DOHH2 (cell line): ENCODE measurements at regions not wholly inside any gene's neighbourhood (a gene's known extent, or its start where the extent isn't known, plus 50 kb on each side); places are given as distances from the start of the nearest gene placed in this dataset.

Source experiments
- H3F3A ChIP-seq: fragments of 200-600 bp; sonication (generic), shearing (Covaris generic); 2 replicates; pipeline ENCODE4 v1.6.0; 2016; ENCODE audit warnings: antibody characterized with exemption, mild to moderate bottlenecking; ENCODE audit not compliant: control insufficient read depth, insufficient read depth
- H3K27ac ChIP-seq: fragments of 200-600 bp; sonication (generic); 2 replicates; pipeline ENCODE4 v1.5.1; 2014; ENCODE audit warnings: low read depth, mild to moderate bottlenecking, low read length, moderate library complexity
- H3K27me3 ChIP-seq: fragments of 200-600 bp; sonication (generic); 2 replicates; pipeline ENCODE4 v1.6.1; 2014; ENCODE audit warnings: mild to moderate bottlenecking, low read length, mixed read lengths; ENCODE audit not compliant: control insufficient read depth
- H3K36me3 ChIP-seq: fragments of 200-600 bp; sonication (generic); 2 replicates; pipeline ENCODE4 v1.6.1; 2014; ENCODE audit warnings: mild to moderate bottlenecking, low read length, moderate library complexity, mixed read lengths; ENCODE audit not compliant: control insufficient read depth
- H3K4me1 ChIP-seq: fragments of 200-600 bp; sonication (generic); 2 replicates; pipeline ENCODE4 v1.6.1; 2014; ENCODE audit warnings: mild to moderate bottlenecking, low read length, mixed read lengths; ENCODE audit not compliant: control insufficient read depth
- H3K4me2 ChIP-seq: fragments of 200-600 bp; sonication (generic); 2 replicates; pipeline ENCODE4 v1.6.0; 2014; ENCODE audit warnings: mild to moderate bottlenecking, low read length, moderate library complexity
- H3K4me3 ChIP-seq: fragments of 200-600 bp; sonication (generic); 2 replicates; pipeline ENCODE4 v1.5.1; 2014; ENCODE audit warnings: mild to moderate bottlenecking, low read length, mixed read lengths
- H3K79me2 ChIP-seq: fragments of 200-600 bp; sonication (generic); 2 replicates; pipeline ENCODE4 v1.6.1; 2014; ENCODE audit warnings: mild to moderate bottlenecking, low read length, mixed read lengths; ENCODE audit not compliant: control insufficient read depth
- H3K9me2 ChIP-seq: fragments of 200-600 bp; sonication (generic); replicated peaks from 2 replicates; pipeline ENCODE4 v1.6.1; 2014; ENCODE audit warnings: mild to moderate bottlenecking, low read length, mixed read lengths; ENCODE audit not compliant: control insufficient read depth
- H3K9me3 ChIP-seq: fragments of 200-600 bp; sonication (generic); 2 replicates; pipeline ENCODE4 v1.6.1; 2014; ENCODE audit warnings: antibody characterized with exemption, low read length, mixed read lengths; ENCODE audit not compliant: control insufficient read depth, insufficient read depth
- H4K20me1 ChIP-seq: fragments of 200-600 bp; sonication (generic); 2 replicates; pipeline ENCODE4 v1.6.0; 2014; ENCODE audit warnings: low read depth, mild to moderate bottlenecking, antibody characterized with exemption, low read length, moderate library complexity; ENCODE audit not compliant: control insufficient read depth, insufficient read depth
- EZH2phosphoT487 ChIP-seq: fragments of 200-600 bp; sonication (generic); IDR thresholded peaks from 2 replicates; pipeline ENCODE4 v1.6.1; 2017; ENCODE audit warnings: borderline replicate concordance, mild to moderate bottlenecking, antibody characterized with exemption, low read length, moderate library complexity, mixed read lengths
- TF ChIP-seq, protein P1 (sequence below): fragments of 200-600 bp; sonication (generic); IDR thresholded peaks from one replicate; pipeline ENCODE4 v1.5.1; 2014; ENCODE audit warnings: antibody characterized with exemption, mild to moderate bottlenecking, low read depth, low read length; ENCODE audit not compliant: poor library complexity, severe bottlenecking

DNA sequence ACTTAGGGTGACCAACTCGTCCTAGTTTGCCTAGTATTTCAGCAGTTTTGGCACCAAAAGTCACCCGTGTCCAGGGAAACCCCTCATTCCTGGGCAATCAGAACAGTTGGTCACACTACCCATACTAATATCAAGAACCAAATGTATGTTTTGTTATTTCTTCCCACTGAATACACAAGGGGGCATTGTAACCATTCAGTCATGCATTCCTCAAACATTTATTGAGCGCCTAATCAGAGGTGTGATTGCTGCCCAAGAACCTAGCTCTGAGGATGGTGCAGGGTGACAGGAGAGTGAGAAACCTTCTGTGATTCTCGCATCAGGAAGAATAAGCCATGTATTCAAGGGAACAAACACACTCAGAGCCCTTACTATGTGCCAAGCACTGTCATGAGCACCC lies 69.8 kb upstream of the RAI2 start:
- Histone ChIP-seq H3K36me3 (no peaks in the 10 kb centered on the region), H3K4me2 (no peak overlapping the region), H3K9me2 (no peaks in the 10 kb centered on the region), H4K20me1 (no peaks in the 10 kb centered on the region), H3K79me2 (no peaks in the 10 kb centered on the region), H3K9me3 (no peaks in the 10 kb centered on the region), H3K4me1 (no peaks in the 10 kb centered on the region), H3F3A (no peaks in the 10 kb centered on the region), H3K4me3 (no peak overlapping the region), H3K27me3 (no peaks in the 10 kb centered on the region), H3K27ac (no peak overlapping the region)
- no peak for TF ChIP-seq EZH2phosphoT487
- TF ChIP-seq, protein P1, sequence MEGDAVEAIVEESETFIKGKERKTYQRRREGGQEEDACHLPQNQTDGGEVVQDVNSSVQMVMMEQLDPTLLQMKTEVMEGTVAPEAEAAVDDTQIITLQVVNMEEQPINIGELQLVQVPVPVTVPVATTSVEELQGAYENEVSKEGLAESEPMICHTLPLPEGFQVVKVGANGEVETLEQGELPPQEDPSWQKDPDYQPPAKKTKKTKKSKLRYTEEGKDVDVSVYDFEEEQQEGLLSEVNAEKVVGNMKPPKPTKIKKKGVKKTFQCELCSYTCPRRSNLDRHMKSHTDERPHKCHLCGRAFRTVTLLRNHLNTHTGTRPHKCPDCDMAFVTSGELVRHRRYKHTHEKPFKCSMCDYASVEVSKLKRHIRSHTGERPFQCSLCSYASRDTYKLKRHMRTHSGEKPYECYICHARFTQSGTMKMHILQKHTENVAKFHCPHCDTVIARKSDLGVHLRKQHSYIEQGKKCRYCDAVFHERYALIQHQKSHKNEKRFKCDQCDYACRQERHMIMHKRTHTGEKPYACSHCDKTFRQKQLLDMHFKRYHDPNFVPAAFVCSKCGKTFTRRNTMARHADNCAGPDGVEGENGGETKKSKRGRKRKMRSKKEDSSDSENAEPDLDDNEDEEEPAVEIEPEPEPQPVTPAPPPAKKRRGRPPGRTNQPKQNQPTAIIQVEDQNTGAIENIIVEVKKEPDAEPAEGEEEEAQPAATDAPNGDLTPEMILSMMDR = no peak

DNA sequence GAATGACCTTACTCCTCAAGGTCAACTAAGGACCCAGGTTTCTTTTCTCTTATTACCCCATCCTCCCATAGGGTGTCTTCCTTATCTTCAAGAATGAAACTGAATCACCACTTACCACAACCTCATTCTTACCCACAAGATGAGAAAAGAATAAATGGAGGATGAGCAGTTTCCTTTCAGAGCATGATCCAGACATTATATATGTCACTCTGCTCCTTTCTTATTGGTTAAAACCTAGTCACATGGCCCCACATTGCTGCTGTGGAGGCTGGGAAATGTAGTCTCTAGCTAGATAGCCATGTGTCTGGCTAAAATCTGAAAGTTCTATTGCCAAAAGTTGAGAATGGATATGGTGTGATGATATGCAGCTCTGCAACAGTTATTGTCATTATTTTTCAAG lies 62.4 kb upstream of the RAI2 start:
- Histone ChIP-seq H3F3A (no peaks in the 10 kb centered on the region), H3K9me2 (no peaks in the 10 kb centered on the region), H3K79me2 (no peaks in the 10 kb centered on the region), H3K36me3 (no peaks in the 10 kb centered on the region), H3K27ac (no peak overlapping the region), H3K4me1 (no peaks in the 10 kb centered on the region), H3K4me3 (no peak overlapping the region), H4K20me1 (no peaks in the 10 kb centered on the region), H3K4me2 (no peak overlapping the region), H3K9me3 (no peaks in the 10 kb centered on the region), H3K27me3 (no peaks in the 10 kb centered on the region)
- no peak for TF ChIP-seq EZH2phosphoT487
- TF ChIP-seq, protein P1 = no peak

DNA sequence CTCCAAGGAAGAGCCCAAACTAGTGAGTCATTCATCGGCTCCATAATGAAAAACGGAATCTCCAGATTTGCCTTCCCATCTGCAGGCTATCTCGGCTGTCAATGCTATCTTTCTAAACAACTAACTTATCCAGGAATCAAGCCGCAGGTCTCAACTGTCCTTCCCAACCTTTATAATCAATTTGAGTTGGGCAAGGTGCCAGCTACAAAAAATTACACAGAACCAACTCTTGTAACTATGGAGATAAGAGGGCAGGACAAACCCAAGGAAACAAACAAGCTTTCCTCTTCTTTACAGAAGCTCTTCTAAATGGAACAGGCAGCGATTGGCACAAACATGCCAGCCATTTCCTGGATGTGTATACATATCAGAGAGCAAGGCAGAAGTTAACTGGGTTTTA lies 61.2 kb upstream of the RAI2 start:
- Histone ChIP-seq H3K4me1 (no peaks in the 10 kb centered on the region), H3K4me3 (no peak overlapping the region), H3K4me2 (no peak overlapping the region), H3K36me3 (no peaks in the 10 kb centered on the region), H3F3A (no peaks in the 10 kb centered on the region), H3K27me3 (no peaks in the 10 kb centered on the region), H4K20me1 (no peaks in the 10 kb centered on the region), H3K79me2 (no peaks in the 10 kb centered on the region), H3K9me3 (no peaks in the 10 kb centered on the region), H3K9me2 (no peaks in the 10 kb centered on the region), H3K27ac (no peak overlapping the region)
- TF ChIP-seq EZH2phosphoT487 = no peak
- TF ChIP-seq, protein P1 = no peak

DNA sequence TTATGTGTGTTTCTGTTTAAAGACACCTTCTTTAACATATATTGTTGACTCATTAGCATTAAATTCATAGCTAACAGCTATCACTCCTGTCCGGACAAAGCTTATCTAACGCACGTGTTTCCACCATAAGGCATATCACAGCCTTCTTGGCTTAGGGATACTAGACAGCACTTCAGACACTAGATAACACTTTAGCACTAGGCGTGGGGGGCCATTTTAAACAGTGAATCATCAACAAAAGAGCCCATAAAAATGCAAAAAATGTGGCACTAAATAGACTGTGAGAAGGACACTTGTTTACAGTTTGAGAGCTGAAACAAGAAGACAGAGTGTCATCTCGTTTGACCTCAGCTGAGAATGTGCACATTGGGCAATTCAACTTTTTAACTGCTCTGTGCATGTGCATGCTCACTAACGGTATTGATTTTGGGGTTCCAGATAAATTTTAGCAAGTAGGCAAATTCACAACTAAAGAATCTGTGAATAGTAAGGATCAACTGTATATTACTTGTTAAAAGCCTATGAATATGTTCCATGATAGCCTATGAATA lies 58.9 kb upstream of the RAI2 start:
- no peak for TF ChIP-seq EZH2phosphoT487
- TF ChIP-seq, protein P1 = no peak
- no peak overlapping the region for H3K4me3 ChIP-seq
- H3K27me3 ChIP-seq = no peaks in the 10 kb centered on the region

More for the DNA sequence above, 58.9 kb upstream of the RAI2 start:
- Histone ChIP-seq H3K36me3 (no peaks in the 10 kb centered on the region), H3K79me2 (no peaks in the 10 kb centered on the region), H3K4me1 (no peaks in the 10 kb centered on the region), H3F3A (no peaks in the 10 kb centered on the region), H3K9me2 (no peaks in the 10 kb centered on the region), H4K20me1 (no peaks in the 10 kb centered on the region), H3K9me3 (no peaks in the 10 kb centered on the region), H3K27ac (no peak overlapping the region), H3K4me2 (no peak overlapping the region)
